IMR-90 (cell line): ENCODE measurements at regions not wholly inside any gene's neighbourhood (a gene's known extent, or its start where the extent isn't known, plus 50 kb on each side); places are given as distances from the start of the nearest gene placed in this dataset.
"Not testable (repeated sequence)": the region's sequence is repeated elsewhere in the genome, so short reads cannot be mapped to it uniquely, and the experiment has no call there.

ENCODE experiments used
- ATAC-seq: fragments of 200-7000 bp; cut with Tn5 transposase; 2 replicates; pipeline ENCODE4 v1.9.1; 2020; ENCODE audit warnings: low read depth, mild to moderate bottlenecking, moderate library complexity
- BruUV-seq: library from RNA; stranded (reverse); fragments of 400-500 nt; replicated peaks from 2 replicates; lab custom pipeline; 2021; lab: Mats Ljungman, UMichigan
- CTCF ChIA-PET: fragments of 300-600 bp; formaldehyde crosslinking; extraction: SDS; loops from one replicate; lab custom pipeline; 2021; ENCODE audit warnings: antibody characterized with exemption; lab: Yijun Ruan, JAX
- POLR2A ChIA-PET: fragments of 300-600 bp; sonication (Branson Sonifier 250); formaldehyde crosslinking; loops from one replicate; lab custom pipeline; 2022; ENCODE audit warnings: antibody characterized with exemption; ENCODE audit not compliant: unreplicated experiment; lab: Charles Lee
- DNase-seq: peaks from one replicate; pipeline ENCODE4 v3.0.0; 2013
- H2AFZ ChIP-seq: replicated peaks from 2 replicates; pipeline ENCODE3; 2013; ENCODE audit warnings: low read length, mild to moderate bottlenecking; ENCODE audit not compliant: poor library complexity
- H2AK5ac ChIP-seq: 2 replicates; pipeline ENCODE4 v1.6.1; 2013; ENCODE audit warnings: low read depth, low read length, inconsistent platforms
- H2AK9ac ChIP-seq: replicated peaks from 2 replicates; pipeline ENCODE3; 2013; ENCODE audit warnings: mild to moderate bottlenecking, low read depth, low read length, moderate library complexity; ENCODE audit not compliant: poor library complexity
- H2BK120ac ChIP-seq: 2 replicates; pipeline ENCODE4 v1.6.1; 2013; ENCODE audit warnings: low read depth, low read length, inconsistent platforms
- H2BK15ac ChIP-seq: 3 replicates; pipeline ENCODE4 v1.6.1; 2013; ENCODE audit warnings: low read depth, low read length, inconsistent platforms
- H2BK20ac ChIP-seq: 2 replicates; pipeline ENCODE4 v1.6.1; 2013; ENCODE audit warnings: low read depth, mild to moderate bottlenecking, inconsistent platforms, low read length, moderate library complexity
- H2BK5ac ChIP-seq: 2 replicates; pipeline ENCODE4 v1.6.1; 2013; ENCODE audit warnings: mild to moderate bottlenecking, low read depth, low read length, inconsistent platforms; ENCODE audit not compliant: poor library complexity, severe bottlenecking
- H3K14ac ChIP-seq: replicated peaks from 2 replicates; pipeline ENCODE4 v1.6.1; 2013; ENCODE audit warnings: low read depth, low read length, inconsistent platforms
- H3K18ac ChIP-seq: 2 replicates; pipeline ENCODE4 v1.6.1; 2013; ENCODE audit warnings: low read depth, low read length, control low read depth
- H3K23ac ChIP-seq: 2 replicates; pipeline ENCODE4 v1.6.1; 2013; ENCODE audit warnings: low read depth, low read length, inconsistent platforms
- H3K27ac ChIP-seq: 2 replicates; pipeline ENCODE4 v1.5.1; 2013; ENCODE audit warnings: mild to moderate bottlenecking, control low read depth, low read length; ENCODE audit not compliant: insufficient read depth
- H3K27me3 ChIP-seq: 2 replicates; pipeline ENCODE4 v1.6.1; 2013; ENCODE audit warnings: low read length; ENCODE audit not compliant: control insufficient read depth, insufficient read depth
- H3K36me3 ChIP-seq: 2 replicates; pipeline ENCODE4 v1.6.1; 2013; ENCODE audit warnings: low read length, mixed read lengths; ENCODE audit not compliant: control insufficient read depth, insufficient read depth
- H3K4ac ChIP-seq: 2 replicates; pipeline ENCODE4 v1.6.1; 2013; ENCODE audit warnings: low read depth, low read length, inconsistent platforms
- H3K4me1 ChIP-seq: 2 replicates; pipeline ENCODE4 v1.6.1; 2013; ENCODE audit warnings: low read length, mixed read lengths; ENCODE audit not compliant: control insufficient read depth, insufficient read depth
- H3K4me2 ChIP-seq: 2 replicates; pipeline ENCODE4 v1.6.1; 2013; ENCODE audit warnings: low read depth, mild to moderate bottlenecking, control low read depth, low read length, moderate library complexity
- H3K4me3 ChIP-seq: 2 replicates; pipeline ENCODE4 v1.5.1; 2013; ENCODE audit warnings: low read depth, mild to moderate bottlenecking, control low read depth, low read length, moderate library complexity; ENCODE audit not compliant: insufficient read depth
- H3K56ac ChIP-seq: 2 replicates; pipeline ENCODE4 v1.6.1; 2013; ENCODE audit warnings: low read length, inconsistent platforms; ENCODE audit not compliant: insufficient read depth; ENCODE audit errors: extremely low read depth
- H3K79me1 ChIP-seq, 2 experiments: 2 replicates each; pipeline ENCODE4 v1.6.1; 2013; ENCODE audit warnings: low read length in 2 of 2, inconsistent platforms in 1 of 2, low read depth in 1 of 2
- H3K9ac ChIP-seq: 2 replicates; pipeline ENCODE4 v1.6.1; 2013; ENCODE audit warnings: low read depth, low read length, control low read depth
- H3K9me1 ChIP-seq: 2 replicates; pipeline ENCODE4 v1.6.1; 2013; ENCODE audit warnings: low read length, inconsistent platforms; ENCODE audit not compliant: insufficient read depth
- H3K9me3 ChIP-seq: 2 replicates; pipeline ENCODE4 v1.6.1; 2013; ENCODE audit warnings: low read length; ENCODE audit not compliant: control insufficient read depth, insufficient read depth
- H4K20me1 ChIP-seq: 2 replicates; pipeline ENCODE4 v1.6.1; 2013; ENCODE audit warnings: low read length, inconsistent platforms; ENCODE audit not compliant: insufficient read depth
- H4K5ac ChIP-seq: 2 replicates; pipeline ENCODE4 v1.6.1; 2013; ENCODE audit warnings: mild to moderate bottlenecking, low read depth, low read length, control low read depth
- H4K8ac ChIP-seq, 2 experiments: 2 replicates each; pipeline ENCODE4 v1.6.1; 2013; ENCODE audit warnings: low read depth in 2 of 2, low read length in 2 of 2, control low read depth in 1 of 2, inconsistent platforms in 1 of 2
- H4K91ac ChIP-seq: 2 replicates; pipeline ENCODE4 v1.6.1; 2013; ENCODE audit warnings: low read depth, low read length, inconsistent platforms; ENCODE audit not compliant: insufficient read depth
- WGBS, 2 experiments: methylation state at CpG; one replicate each; pipeline versions ENCODE4 v1.1.5 to v1.1.7; 2013; ENCODE audit warnings: missing lambda C conversion rate in 2 of 2; ENCODE audit not compliant: insufficient read length in 1 of 2; ENCODE audit errors: extremely low coverage in 2 of 2; 5-methylcytosine and 5-hydroxymethylcytosine counted together
- dilution Hi-C: fragments of 300-500 bp; cut with HindIII; formaldehyde crosslinking; loops from one replicate; pipeline ENCODE4 v1.14.3; 2018; ENCODE audit warnings: low sequenced_read_pairs; ENCODE audit not compliant: unreplicated experiment
- in situ Hi-C: fragments of 300-500 bp; cut with MboI; formaldehyde crosslinking; loops from 3 replicates; pipeline ENCODE4 v1.14.3; 2019; ENCODE audit warnings: low sequenced_read_pairs, inconsistent platforms, mixed read lengths
- intact Hi-C: fragments of 100-400 bp; cut with micrococcal nuclease; formaldehyde crosslinking; loops from 2 replicates; pipeline ENCODE4 v1.10.0; 2022

DNA sequence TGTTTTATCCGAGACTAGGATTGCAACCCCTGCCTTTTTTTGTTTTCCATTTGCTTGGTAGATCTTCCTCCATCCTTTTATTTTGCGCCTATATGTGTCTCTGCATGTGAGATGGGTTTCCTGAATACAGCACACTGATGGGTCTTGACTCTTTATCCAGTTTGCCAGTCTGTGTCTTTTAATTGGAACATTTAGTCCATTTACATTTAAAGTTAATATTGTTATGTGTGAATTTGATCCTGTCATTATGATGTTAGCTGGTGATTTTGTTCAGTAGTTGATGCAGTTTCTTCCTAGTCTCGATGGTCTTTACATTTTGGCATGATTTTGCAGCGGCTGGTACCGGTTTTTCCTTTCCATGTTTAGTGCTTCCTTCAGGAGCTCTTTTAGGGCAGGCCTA lies 216.2 kb downstream of the FZD1 start:
- dilution Hi-C loops, H2AFZ ChIP-seq, H3K4me2 ChIP-seq, DNase-seq, H3K27ac ChIP-seq, H3K23ac ChIP-seq, H4K91ac ChIP-seq, ATAC-seq, H3K56ac ChIP-seq, H2BK15ac ChIP-seq, H3K9ac ChIP-seq, H3K4me1 ChIP-seq, H4K20me1 ChIP-seq, H2BK20ac ChIP-seq, H3K36me3 ChIP-seq, H3K4me3 ChIP-seq, BruUV-seq, H2BK5ac ChIP-seq, H3K79me1 ChIP-seq, H3K9me3 ChIP-seq, H2BK120ac ChIP-seq, CTCF ChIA-PET, H3K14ac ChIP-seq, H2AK9ac ChIP-seq, H3K27me3 ChIP-seq, H3K18ac ChIP-seq, H4K8ac ChIP-seq, in situ Hi-C loops, H3K9me1 ChIP-seq, H4K5ac ChIP-seq, H2AK5ac ChIP-seq, POLR2A ChIA-PET, H3K4ac ChIP-seq: not testable (repeated sequence)
- intact Hi-C loops: loop anchor here (10.0 kb wide), 1 partner anchor 64 kb away; no protein-coding TSS in a partner anchor
- WGBS, 2 experiments: 40% methylated on average over 1 of the region's 5 CpGs; no CpG with 5 or more reads in 1 of the 2 experiments
